PC-3 (cell line): ENCODE measurements at regions not wholly inside any gene's neighbourhood (a gene's known extent, or its start where the extent isn't known, plus 50 kb on each side); places are given as distances from the start of the nearest gene placed in this dataset.
"Not testable (repeated sequence)": the region's sequence is repeated elsewhere in the genome, so short reads cannot be mapped to it uniquely, and the experiment has no call there.

Source experiments
- ATAC-seq: fragments of 200-7000 bp; cut with Tn5 transposase; 2 replicates; pipeline ENCODE4 v1.9.1; 2020; ENCODE audit warnings: mild to moderate bottlenecking, moderate library complexity
- BruUV-seq: library from RNA; stranded (reverse); fragments of 400-500 nt; replicated peaks from 2 replicates; lab custom pipeline; 2021; lab: Mats Ljungman, UMichigan
- CTCF ChIA-PET: fragments of 300-600 bp; sonication (Branson Sonifier 250); formaldehyde crosslinking; loops from one replicate; lab custom pipeline; 2022; ENCODE audit warnings: antibody characterized with exemption; lab: Charles Lee
- POLR2A ChIA-PET: fragments of 300-600 bp; sonication (Branson Sonifier 250); formaldehyde crosslinking; loops from one replicate; lab custom pipeline; 2022; ENCODE audit warnings: antibody characterized with exemption; ENCODE audit not compliant: unreplicated experiment; lab: Charles Lee
- DNase-seq: peaks from one replicate; pipeline ENCODE4 v3.0.0-alpha.2; 2015
- H2AFZ ChIP-seq: fragments of 300-600 bp; sonication (generic); 2 replicates; pipeline ENCODE4 v1.6.0; 2016; ENCODE audit warnings: antibody characterized with exemption, low read length
- H3F3A ChIP-seq: fragments of 300-600 bp; sonication (generic); one replicate; pipeline ENCODE4 v1.6.0; 2017; ENCODE audit warnings: antibody characterized with exemption, low read length, control low read depth, mild to moderate bottlenecking; ENCODE audit not compliant: unreplicated experiment
- H3K27ac ChIP-seq: fragments of 300-600 bp; sonication (generic); 2 replicates; pipeline ENCODE4 v1.5.1; 2016; ENCODE audit warnings: mild to moderate bottlenecking, low read length
- H3K27me3 ChIP-seq: fragments of 300-600 bp; sonication (generic); 2 replicates; pipeline ENCODE4 v1.6.1; 2016; ENCODE audit warnings: low read length, mixed read lengths
- H3K36me3 ChIP-seq: fragments of 300-600 bp; sonication (generic); 2 replicates; pipeline ENCODE4 v1.6.1; 2016; ENCODE audit warnings: low read depth, mixed run types, low read length, mixed read lengths
- H3K4me1 ChIP-seq: fragments of 300-600 bp; sonication (generic); 2 replicates; pipeline ENCODE4 v1.5.1; 2016; ENCODE audit warnings: low read length; ENCODE audit not compliant: insufficient read depth
- H3K4me2 ChIP-seq: fragments of 300-600 bp; sonication (generic); 2 replicates; pipeline ENCODE4 v1.6.0; 2016; ENCODE audit warnings: low read length
- H3K4me3 ChIP-seq: fragments of 300-600 bp; sonication (generic); 2 replicates; pipeline ENCODE4 v1.5.1; 2016; ENCODE audit warnings: mild to moderate bottlenecking, low read length, mixed read lengths
- H3K79me2 ChIP-seq: fragments of 300-600 bp; sonication (generic); 2 replicates; pipeline ENCODE4 v1.6.1; 2017; ENCODE audit warnings: low read length, mixed read lengths
- H3K9ac ChIP-seq: fragments of 300-600 bp; sonication (generic); 2 replicates; pipeline ENCODE4 v1.6.0; 2016; ENCODE audit warnings: mild to moderate bottlenecking, low read length
- H3K9me2 ChIP-seq: fragments of 300-600 bp; sonication (generic); replicated peaks from 2 replicates; pipeline ENCODE4 v1.6.1; 2016; ENCODE audit warnings: mixed run types, low read length, mixed read lengths
- H3K9me3 ChIP-seq: fragments of 300-600 bp; sonication (generic); 2 replicates; pipeline ENCODE4 v1.6.1; 2016; ENCODE audit warnings: low read length, mixed read lengths
- H4K20me1 ChIP-seq: fragments of 300-600 bp; sonication (generic); 2 replicates; pipeline ENCODE4 v1.6.1; 2016; ENCODE audit warnings: low read length, mixed read lengths
- CTCF ChIP-seq: fragments of 300-600 bp; sonication (generic); conservative IDR thresholded peaks from 2 replicates; pipeline ENCODE4 v1.5.1; 2017; ENCODE audit warnings: antibody characterized with exemption, low read depth, mild to moderate bottlenecking, low read length
- EZH2 ChIP-seq: fragments of 300-600 bp; sonication (generic); IDR thresholded peaks from one replicate; pipeline ENCODE4 v1.6.1; 2017; ENCODE audit warnings: antibody characterized with exemption, mild to moderate bottlenecking, low read length; ENCODE audit not compliant: unreplicated experiment
- EZH2phosphoT487 ChIP-seq: fragments of 300-600 bp; sonication (generic); IDR thresholded peaks from 2 replicates; pipeline ENCODE4 v1.6.1; 2018; ENCODE audit warnings: mild to moderate bottlenecking, antibody characterized with exemption, low read length, borderline replicate concordance
- intact Hi-C: fragments of 100-400 bp; cut with micrococcal nuclease; formaldehyde crosslinking; loops from 2 replicates; pipeline ENCODE4 v1.9.0; 2023

DNA sequence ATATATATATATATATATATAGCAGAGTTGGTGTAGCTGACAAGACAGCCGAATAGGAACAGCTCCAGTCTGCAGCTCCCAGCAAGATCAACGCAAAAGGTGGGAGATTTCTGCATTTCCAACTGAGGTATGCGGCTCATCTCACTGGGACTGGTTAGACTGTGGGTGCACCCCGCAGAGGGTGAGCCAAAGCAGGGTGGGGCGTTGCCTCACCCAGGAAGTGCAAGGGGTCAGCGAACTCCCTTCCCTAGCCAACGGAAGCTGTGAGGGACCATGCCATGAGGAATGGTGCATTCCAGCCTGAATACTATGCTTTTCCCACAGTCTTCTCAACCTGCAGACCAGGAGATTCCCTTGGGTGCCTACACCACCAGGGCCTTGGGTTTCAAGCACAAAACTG, 81.7 kb upstream of the ST3GAL6 start:
- ATAC-seq (no peak), DNase-seq (no peak)
- no peak for TF ChIP-seq EZH2
- H3K79me2 ChIP-seq: no peaks in the 10 kb centered on the region
- H3F3A ChIP-seq: no peaks in the 10 kb centered on the region
- H3K36me3 ChIP-seq: no peaks in the 10 kb centered on the region
- no peak overlapping the region for H3K9ac ChIP-seq
- peaks cover 6% of the 10 kb centered on the region for H3K4me1 ChIP-seq
- no peaks in the 10 kb centered on the region for H3K9me2 ChIP-seq
- intact Hi-C loops: no loop called here
- H3K4me3 ChIP-seq: no peak overlapping the region
- ChIA-PET CTCF (no interaction called here), POLR2A (interaction anchor here (0.6 kb wide), 1 partner anchor 220 kb away, joined by 3 read pairs; the partner anchor contains the start of gene DCBLD2)
- no peaks in the 10 kb centered on the region for H4K20me1 ChIP-seq
- H3K27me3 ChIP-seq: no peaks in the 10 kb centered on the region
- no TSS peak for BruUV-seq
- no peak overlapping the region for H3K4me2 ChIP-seq
- H3K9me3 ChIP-seq: no peaks in the 10 kb centered on the region
- no peak overlapping the region for H2AFZ ChIP-seq
- no peak overlapping the region for H3K27ac ChIP-seq

- H2AFZ ChIP-seq, H3K4me3 ChIP-seq, ATAC-seq, BruUV-seq, H3K4me2 ChIP-seq, H3K9me3 ChIP-seq, H3F3A ChIP-seq, H3K4me1 ChIP-seq, POLR2A ChIA-PET, CTCF ChIA-PET, H3K9ac ChIP-seq, H3K27me3 ChIP-seq, H3K27ac ChIP-seq, H3K36me3 ChIP-seq, DNase-seq, H3K9me2 ChIP-seq, H4K20me1 ChIP-seq, H3K79me2 ChIP-seq, intact Hi-C loops: not testable (repeated sequence)
Observed at GRCh38 chr3:98682391-98682790, 80.7 kb upstream of the ST3GAL6 start.

DNA sequence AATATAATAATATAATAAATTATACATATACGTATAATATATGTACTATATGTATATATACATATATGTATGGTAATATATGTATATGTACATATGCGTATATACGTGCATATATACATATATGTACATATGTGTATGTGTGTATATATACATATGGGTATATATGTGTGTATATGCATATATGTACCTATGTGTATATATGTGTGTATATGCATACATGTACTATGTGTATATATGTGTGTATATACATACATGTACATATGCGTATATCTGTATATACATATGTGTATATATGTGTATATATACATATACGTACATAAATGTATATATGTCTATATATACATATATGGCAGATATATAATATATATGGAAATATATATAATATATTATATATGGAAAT, 74.8 kb upstream of the ST3GAL6 start:
- ATAC-seq (no peak), DNase-seq (no peak)
- Histone ChIP-seq H3K79me2 (no peaks in the 10 kb centered on the region), H3K9me3 (no peaks in the 10 kb centered on the region), H3K36me3 (no peaks in the 10 kb centered on the region), H3F3A (no peaks in the 10 kb centered on the region), H3K9ac (no peak overlapping the region), H3K4me2 (no peak overlapping the region), H2AFZ (no peak overlapping the region), H4K20me1 (no peaks in the 10 kb centered on the region), H3K9me2 (no peaks in the 10 kb centered on the region), H3K4me3 (no peak overlapping the region), H3K27me3 (no peaks in the 10 kb centered on the region), H3K4me1 (peaks cover 13% of the 10 kb centered on the region; the same call in 1 of the 2 replicates), H3K27ac (no peak overlapping the region)
- ChIA-PET CTCF (no interaction called here), POLR2A (no interaction called here)
- TF ChIP-seq CTCF (no peak), EZH2phosphoT487 (no peak), EZH2 (no peak)
- intact Hi-C loops: no loop called here
- BruUV-seq: no TSS peak

- peak; percentile 54 for ATAC-seq
Observed at GRCh38 chr3:98690876-98691275, 72.3 kb upstream of the ST3GAL6 start.

More at GRCh38 chr3:98690876-98691275, 72.3 kb upstream of the ST3GAL6 start:
- Histone ChIP-seq H3K27ac (no peak overlapping the region), H3F3A (no peaks in the 10 kb centered on the region), H2AFZ (no peak overlapping the region), H3K4me1 (peaks cover 19% of the 10 kb centered on the region), H3K9ac (no peak overlapping the region), H3K9me3 (no peaks in the 10 kb centered on the region), H3K36me3 (no peaks in the 10 kb centered on the region), H4K20me1 (no peaks in the 10 kb centered on the region), H3K27me3 (no peaks in the 10 kb centered on the region), H3K4me3 (no peak overlapping the region), H3K4me2 (no peak overlapping the region), H3K79me2 (no peaks in the 10 kb centered on the region), H3K9me2 (no peaks in the 10 kb centered on the region)
- BruUV-seq: no TSS peak
- CTCF ChIA-PET: no interaction called here
- intact Hi-C loops: no loop called here
- POLR2A ChIA-PET: no interaction called here
- DNase-seq: peak; percentile 39
- TF ChIP-seq EZH2 (no peak), EZH2phosphoT487 (no peak), CTCF (no peak)
